ENCODE measurements at regions not wholly inside any gene's neighbourhood (a gene's known extent, or its start where the extent isn't known, plus 50 kb on each side); places are given as distances from the start of the nearest gene placed in this dataset.

DNA sequence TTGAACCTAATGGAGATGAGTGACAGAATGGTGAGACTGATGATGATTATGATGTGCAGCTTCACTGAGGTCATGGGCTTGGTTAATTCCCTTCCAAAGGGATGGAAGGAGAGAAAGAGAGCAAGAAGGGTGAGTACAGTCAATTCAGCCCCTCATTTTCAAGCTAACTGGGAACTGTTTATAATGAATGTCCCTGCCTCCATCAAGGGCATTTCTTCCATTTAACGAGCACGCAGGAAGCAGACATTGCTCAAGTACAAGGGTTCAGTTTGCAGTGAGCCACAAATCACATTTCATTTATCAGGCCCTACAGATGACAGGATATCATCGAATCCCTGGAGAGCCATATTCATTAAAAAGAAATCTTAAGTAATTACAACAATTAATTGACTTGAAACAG, 158.3 kb upstream of the EEF1E1 start:
- no TSS peak for BruUV-seq (replicated peaks)
- CTCF ChIA-PET = no interaction called here
- no peak for DNase-seq
- Mint-ChIP-seq H3K27ac (ENCODE audit: unreplicated experiment) (no peak overlapping the region), H3K4me1 (ENCODE audit: low read depth, unreplicated experiment) (no peaks in the 10 kb centered on the region), H3K27me3 (ENCODE audit: unreplicated experiment) (no peaks in the 10 kb centered on the region), H3K9me3 (ENCODE audit: low read depth, unreplicated experiment) (peaks cover 6% of the 10 kb centered on the region), H3K4me3 (ENCODE audit: low read depth, unreplicated experiment) (no peak overlapping the region), H3K36me3 (ENCODE audit: insufficient read depth, unreplicated experiment) (no peaks in the 10 kb centered on the region)
- TF ChIP-seq, protein P1, sequence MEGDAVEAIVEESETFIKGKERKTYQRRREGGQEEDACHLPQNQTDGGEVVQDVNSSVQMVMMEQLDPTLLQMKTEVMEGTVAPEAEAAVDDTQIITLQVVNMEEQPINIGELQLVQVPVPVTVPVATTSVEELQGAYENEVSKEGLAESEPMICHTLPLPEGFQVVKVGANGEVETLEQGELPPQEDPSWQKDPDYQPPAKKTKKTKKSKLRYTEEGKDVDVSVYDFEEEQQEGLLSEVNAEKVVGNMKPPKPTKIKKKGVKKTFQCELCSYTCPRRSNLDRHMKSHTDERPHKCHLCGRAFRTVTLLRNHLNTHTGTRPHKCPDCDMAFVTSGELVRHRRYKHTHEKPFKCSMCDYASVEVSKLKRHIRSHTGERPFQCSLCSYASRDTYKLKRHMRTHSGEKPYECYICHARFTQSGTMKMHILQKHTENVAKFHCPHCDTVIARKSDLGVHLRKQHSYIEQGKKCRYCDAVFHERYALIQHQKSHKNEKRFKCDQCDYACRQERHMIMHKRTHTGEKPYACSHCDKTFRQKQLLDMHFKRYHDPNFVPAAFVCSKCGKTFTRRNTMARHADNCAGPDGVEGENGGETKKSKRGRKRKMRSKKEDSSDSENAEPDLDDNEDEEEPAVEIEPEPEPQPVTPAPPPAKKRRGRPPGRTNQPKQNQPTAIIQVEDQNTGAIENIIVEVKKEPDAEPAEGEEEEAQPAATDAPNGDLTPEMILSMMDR (IDR thresholded peaks at IDR 0.05; ENCODE audit: unreplicated experiment) = no peak
- intact Hi-C loops (cut with micrococcal nuclease; ENCODE audit: unreplicated experiment) = no loop called here

DNA sequence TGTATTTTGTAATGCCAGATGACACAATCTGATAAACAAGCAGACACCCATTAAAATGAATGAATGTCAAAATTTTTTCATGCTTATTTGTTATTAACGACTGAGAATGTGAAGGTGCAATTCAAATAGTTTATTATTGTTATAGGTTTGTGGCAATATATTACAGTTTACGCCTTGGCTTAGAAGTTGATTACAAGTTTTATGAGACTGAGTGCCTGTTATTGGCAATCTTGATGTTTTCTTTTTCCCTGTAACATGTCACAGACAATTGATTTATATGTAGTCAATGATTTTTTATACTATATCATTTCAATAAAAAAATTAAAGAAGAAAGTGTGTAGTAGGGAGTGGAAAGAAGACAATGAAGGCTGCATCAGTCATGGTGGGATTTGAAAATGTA, 144.1 kb upstream of the EEF1E1 start:
- intact Hi-C loops (cut with micrococcal nuclease; ENCODE audit: unreplicated experiment) = no loop called here
- Mint-ChIP-seq H3K27me3 (ENCODE audit: unreplicated experiment) (no peaks in the 10 kb centered on the region), H3K27ac (ENCODE audit: unreplicated experiment) (no peak overlapping the region), H3K36me3 (ENCODE audit: insufficient read depth, unreplicated experiment) (no peaks in the 10 kb centered on the region), H3K9me3 (ENCODE audit: low read depth, unreplicated experiment) (peaks cover 2% of the 10 kb centered on the region), H3K4me3 (ENCODE audit: low read depth, unreplicated experiment) (no peak overlapping the region), H3K4me1 (ENCODE audit: low read depth, unreplicated experiment) (no peaks in the 10 kb centered on the region)
- no peak for DNase-seq
- TF ChIP-seq, protein P1 (IDR thresholded peaks at IDR 0.05; ENCODE audit: unreplicated experiment) = no peak
- no TSS peak for BruUV-seq (replicated peaks)
- CTCF ChIA-PET = no interaction called here

DNA sequence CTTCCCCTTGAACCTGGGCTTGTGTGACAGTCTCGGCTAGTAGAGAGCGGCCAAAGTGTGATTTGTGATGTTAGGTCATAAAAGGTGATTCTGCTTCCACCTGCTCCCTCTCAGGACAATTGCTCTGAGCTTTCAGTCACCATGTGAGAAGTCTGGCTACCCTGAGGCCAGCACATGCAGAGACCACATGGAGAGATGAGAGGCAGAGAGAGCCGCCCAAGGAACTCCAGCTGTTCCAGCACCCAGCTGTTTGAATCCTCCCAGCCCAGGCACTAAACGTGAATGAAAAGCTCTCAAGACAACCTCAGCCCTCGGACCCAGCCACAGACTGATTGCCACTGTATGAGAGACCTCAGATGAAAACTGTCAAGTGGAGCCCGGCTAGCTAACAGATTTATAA, 143.4 kb upstream of the EEF1E1 start:
- Mint-ChIP-seq H3K4me1 (ENCODE audit: low read depth, unreplicated experiment) (no peaks in the 10 kb centered on the region), H3K27me3 (ENCODE audit: unreplicated experiment) (no peaks in the 10 kb centered on the region), H3K36me3 (ENCODE audit: insufficient read depth, unreplicated experiment) (no peaks in the 10 kb centered on the region), H3K27ac (ENCODE audit: unreplicated experiment) (no peak overlapping the region), H3K9me3 (ENCODE audit: low read depth, unreplicated experiment) (no peaks in the 10 kb centered on the region), H3K4me3 (ENCODE audit: low read depth, unreplicated experiment) (no peak overlapping the region)
- DNase-seq = no peak
- TF ChIP-seq, protein P1 (IDR thresholded peaks at IDR 0.05; ENCODE audit: unreplicated experiment) = no peak
- CTCF ChIA-PET = no interaction called here
- BruUV-seq (replicated peaks) = no TSS peak
- intact Hi-C loops (cut with micrococcal nuclease; ENCODE audit: unreplicated experiment) = no loop called here

DNA sequence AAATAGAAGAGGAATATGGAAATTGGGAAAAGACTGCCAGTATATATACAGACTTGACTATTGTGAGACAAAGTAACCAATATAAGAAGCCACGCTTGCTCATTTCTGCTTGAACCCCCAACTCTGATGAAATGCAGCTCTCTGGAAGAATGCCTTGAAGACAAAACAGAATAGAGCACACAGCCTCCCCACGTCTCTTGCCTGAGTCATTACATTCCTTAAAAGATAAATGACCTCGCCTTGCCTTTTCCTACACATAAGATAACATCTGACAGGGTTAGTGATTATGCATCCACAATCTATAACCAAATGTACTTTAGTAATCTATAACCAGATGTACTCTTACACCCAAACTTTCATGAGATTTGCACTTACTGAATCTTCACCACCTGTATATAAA, 141.1 kb upstream of the EEF1E1 start:
- Mint-ChIP-seq H3K27me3 (ENCODE audit: unreplicated experiment) (no peaks in the 10 kb centered on the region), H3K36me3 (ENCODE audit: insufficient read depth, unreplicated experiment) (no peaks in the 10 kb centered on the region), H3K4me3 (ENCODE audit: low read depth, unreplicated experiment) (no peak overlapping the region), H3K4me1 (ENCODE audit: low read depth, unreplicated experiment) (peaks cover 6% of the 10 kb centered on the region), H3K9me3 (ENCODE audit: low read depth, unreplicated experiment) (no peaks in the 10 kb centered on the region), H3K27ac (ENCODE audit: unreplicated experiment) (no peak overlapping the region)
- intact Hi-C loops (cut with micrococcal nuclease; ENCODE audit: unreplicated experiment) = no loop called here
- no TSS peak for BruUV-seq (replicated peaks)
- CTCF ChIA-PET = interaction anchor here (0.7 kb wide), 1 partner anchor 87 kb away, joined by 5 read pairs; no protein-coding TSS in a partner anchor
- TF ChIP-seq, protein P1 (IDR thresholded peaks at IDR 0.05; ENCODE audit: unreplicated experiment) = no peak
- no peak for DNase-seq

DNA sequence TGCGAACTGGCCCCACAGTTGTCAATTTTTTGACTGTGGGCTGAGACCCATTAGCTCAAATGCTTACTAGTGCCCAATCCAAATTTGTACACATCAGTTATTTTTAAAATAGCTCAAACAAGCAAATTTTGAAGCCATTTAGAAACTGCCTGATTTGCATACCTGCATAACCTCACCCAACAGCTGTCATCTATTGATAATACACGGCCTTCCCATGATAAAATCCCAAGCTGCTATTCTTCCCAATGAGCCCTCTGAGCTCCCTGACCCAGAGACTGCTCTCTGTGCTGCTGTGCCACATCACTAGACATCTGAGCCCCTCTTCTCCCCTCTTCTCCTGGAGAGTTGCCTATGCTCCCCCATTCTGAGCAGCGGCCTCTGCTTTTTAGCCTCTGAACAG, 140.5 kb upstream of the EEF1E1 start:
- no TSS peak for BruUV-seq (replicated peaks)
- TF ChIP-seq, protein P1 (IDR thresholded peaks at IDR 0.05; ENCODE audit: unreplicated experiment) = no peak
- Mint-ChIP-seq H3K27ac (ENCODE audit: unreplicated experiment) (no peak overlapping the region), H3K27me3 (ENCODE audit: unreplicated experiment) (no peaks in the 10 kb centered on the region), H3K4me1 (ENCODE audit: low read depth, unreplicated experiment) (peaks cover 6% of the 10 kb centered on the region), H3K4me3 (ENCODE audit: low read depth, unreplicated experiment) (no peak overlapping the region), H3K36me3 (ENCODE audit: insufficient read depth, unreplicated experiment) (no peaks in the 10 kb centered on the region), H3K9me3 (ENCODE audit: low read depth, unreplicated experiment) (no peaks in the 10 kb centered on the region)
- intact Hi-C loops (cut with micrococcal nuclease; ENCODE audit: unreplicated experiment) = no loop called here
- CTCF ChIA-PET = no interaction called here
- no peak for DNase-seq

All from Calu3 (cell line).